GM21528 (cell line): ENCODE measurements at regions not wholly inside any gene's neighbourhood (a gene's known extent, or its start where the extent isn't known, plus 50 kb on each side); places are given as distances from the start of the nearest gene placed in this dataset.
"Not testable (repeated sequence)": the region's sequence is repeated elsewhere in the genome, so short reads cannot be mapped to it uniquely, and the experiment has no call there.

Source experiments
- ATAC-seq: cut with Tn5 transposase; IDR thresholded peaks from one replicate; pipeline ENCODE4 v1.9.1; 2021; ENCODE audit warnings: mild to moderate bottlenecking, moderate library complexity; ENCODE audit not compliant: unreplicated experiment, low FRiP score

- not testable (repeated sequence) for ATAC-seq
These were observed 62.3 kb upstream of the FAM72C start for GRCh38 chr1:144034045-144034444.

- ATAC-seq, result not testable (repeated sequence)
These were observed 59.8 kb upstream of the FAM72C start for GRCh38 chr1:144031550-144031949.

- peak; percentile 89 for ATAC-seq
These were observed 54.2 kb upstream of the FAM72C start for GRCh38 chr1:144026022-144026421.

- not testable (repeated sequence) for ATAC-seq
These were observed 50.1 kb upstream of the FAM72C start for GRCh38 chr1:144021690-144022384.
